HG03039 (cell line): ENCODE measurements at regions not wholly inside any gene's neighbourhood (a gene's known extent, or its start where the extent isn't known, plus 50 kb on each side); places are given as distances from the start of the nearest gene placed in this dataset.

Experiments used
- ATAC-seq: cut with Tn5 transposase; IDR thresholded peaks from one replicate; pipeline ENCODE4 v1.9.1; 2021; ENCODE audit warnings: mild to moderate bottlenecking, moderate library complexity; ENCODE audit not compliant: unreplicated experiment

GRCh38 chr2:149928011-149928410 is 340.4 kb upstream of the MMADHC start:
- no peak for ATAC-seq

GRCh38 chr2:149926149-149926548 is 338.6 kb upstream of the MMADHC start:
- no peak for ATAC-seq

GRCh38 chr2:149924549-149925213 is 337.1 kb upstream of the MMADHC start:
- ATAC-seq: no peak

GRCh38 chr2:149924028-149924427 is 336.5 kb upstream of the MMADHC start:
- ATAC-seq: no peak

- ATAC-seq: no peak
These were observed 334.5 kb upstream of the MMADHC start for GRCh38 chr2:149921911-149922616.

- ATAC-seq: no peak
These were observed 332.8 kb upstream of the MMADHC start for GRCh38 chr2:149920389-149920788.

GRCh38 chr2:149915151-149915550 is 327.6 kb upstream of the MMADHC start:
- ATAC-seq: no peak

GRCh38 chr2:149908726-149909683 is 321.4 kb upstream of the MMADHC start:
- no peak for ATAC-seq

- no peak for ATAC-seq
These were observed 319.3 kb upstream of the MMADHC start for GRCh38 chr2:149906886-149907285.

- ATAC-seq: no peak
These were observed 317.0 kb upstream of the MMADHC start for GRCh38 chr2:149904352-149905175.

- ATAC-seq: no peak
These were observed 316.1 kb upstream of the MMADHC start for GRCh38 chr2:149903626-149904025.

GRCh38 chr2:149902081-149902480 is 314.5 kb upstream of the MMADHC start:
- ATAC-seq: no peak

GRCh38 chr2:149901231-149901859 is 313.8 kb upstream of the MMADHC start:
- no peak for ATAC-seq

- ATAC-seq: no peak
These were observed 311.8 kb upstream of the MMADHC start for GRCh38 chr2:149899390-149899789.

GRCh38 chr2:149894760-149895159 is 307.2 kb upstream of the MMADHC start:
- no peak for ATAC-seq

- ATAC-seq: no peak
These were observed 306.7 kb upstream of the MMADHC start for GRCh38 chr2:149894226-149894625.

- ATAC-seq: no peak
These were observed 305.0 kb upstream of the MMADHC start for GRCh38 chr2:149892563-149892962.

GRCh38 chr2:149885946-149886345 is 298.4 kb upstream of the MMADHC start:
- no peak for ATAC-seq

- no peak for ATAC-seq
These were observed 297.9 kb upstream of the MMADHC start for GRCh38 chr2:149885468-149885867.

GRCh38 chr2:149884871-149885270 is 297.3 kb upstream of the MMADHC start:
- no peak for ATAC-seq
